Mammary epithelial cell (primary cell): ENCODE measurements at regions not wholly inside any gene's neighbourhood (a gene's known extent, or its start where the extent isn't known, plus 50 kb on each side); places are given as distances from the start of the nearest gene placed in this dataset.

Experiments
- CTCF ChIP-seq, 2 donors: IDR thresholded peaks in 1 of 2; conservative IDR thresholded peaks in 1 of 2; 2 replicates each; pipeline ENCODE4 v1.5.1; 2011 to 2012; ENCODE audit warnings: inconsistent platforms in 2 of 2, low read length in 2 of 2, mild to moderate bottlenecking in 2 of 2, control low read depth in 1 of 2, low read depth in 1 of 2; ENCODE audit not compliant: insufficient read depth in 1 of 2; ENCODE audit errors: extremely low read depth in 1 of 2
- EZH2 ChIP-seq: IDR thresholded peaks from 2 replicates; pipeline ENCODE4 v1.6.1; 2012; ENCODE audit warnings: low read length, inconsistent platforms, borderline replicate concordance

DNA sequence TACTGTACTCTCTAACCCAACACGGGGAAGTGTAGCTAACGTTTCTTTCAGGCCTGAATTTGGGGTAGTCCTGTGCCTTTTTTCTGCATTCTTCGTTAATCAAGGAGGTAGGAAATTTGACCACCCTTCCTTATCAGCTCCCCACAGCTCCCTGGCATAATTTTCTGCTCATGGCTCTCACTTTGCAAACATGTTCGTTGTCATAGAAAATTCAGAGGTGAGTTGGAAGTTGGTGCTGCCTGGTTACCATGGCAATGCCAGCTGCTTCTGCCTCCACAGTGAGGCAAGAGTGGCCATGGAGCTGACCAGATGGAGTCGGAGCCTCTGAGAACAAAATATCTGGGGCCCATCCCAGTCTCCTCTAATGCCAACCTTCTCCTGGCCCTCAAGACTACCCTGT lies 116.6 kb upstream of the BOD1 start:
- TF ChIP-seq CTCF (conservative IDR thresholded peaks at IDR 0.05 in 1 of 2, IDR thresholded peaks at IDR 0.05 in 1 of 2; ENCODE audit: extremely low read depth in 1 of 2, insufficient read depth in 1 of 2, low read depth in 1 of 2, low read length in 2 of 2) = no peak
- TF ChIP-seq EZH2 = no peak
